Memory B cell (primary cell): ENCODE measurements at regions not wholly inside any gene's neighbourhood (a gene's known extent, or its start where the extent isn't known, plus 50 kb on each side); places are given as distances from the start of the nearest gene placed in this dataset.
A peak's percentile ranks its signal among the peaks of the same experiment; 100 is the strongest.

Source experiments
- ATAC-seq: fragments of 150-1000 bp; cut with Tn5 transposase; 2 replicates; pipeline ENCODE4 v1.10.0; 2021; ENCODE audit warnings: low read depth, mild to moderate bottlenecking, moderate library complexity
- DNase-seq, 2 donors: peaks; one replicate each; pipeline ENCODE4 v3.0.0; 2022; ENCODE audit warnings: low spot score in 2 of 2
- H3K27ac Mint-ChIP-seq: one replicate; pipeline ENCODE4 v1.8.0; 2022; ENCODE audit warnings: mild to moderate bottlenecking, moderate library complexity, mixed read lengths
- H3K27me3 Mint-ChIP-seq: one replicate; pipeline ENCODE4 v1.8.0; 2022; ENCODE audit warnings: mixed read lengths
- H3K36me3 Mint-ChIP-seq: one replicate; pipeline ENCODE4 v1.8.0; 2022; ENCODE audit warnings: mild to moderate bottlenecking, mixed read lengths
- H3K4me1 Mint-ChIP-seq: one replicate; pipeline ENCODE4 v1.8.0; 2022; ENCODE audit warnings: mixed read lengths
- H3K4me3 Mint-ChIP-seq: one replicate; pipeline ENCODE4 v1.8.0; 2022; ENCODE audit warnings: mild to moderate bottlenecking, moderate library complexity, mixed read lengths
- H3K9me3 Mint-ChIP-seq: one replicate; pipeline ENCODE4 v1.8.0; 2022; ENCODE audit warnings: mixed read lengths

GRCh38 chr18:1571206-1571605 lies 666.5 kb downstream of the ADCYAP1 start:
- Mint-ChIP-seq H3K27ac (no peak overlapping the region), H3K27me3 (no peaks in the 10 kb centered on the region), H3K4me1 (no peaks in the 10 kb centered on the region), H3K9me3 (no peaks in the 10 kb centered on the region), H3K4me3 (no peak overlapping the region), H3K36me3 (no peaks in the 10 kb centered on the region)
- DNase-seq (no peak), ATAC-seq (no peak)

DNA sequence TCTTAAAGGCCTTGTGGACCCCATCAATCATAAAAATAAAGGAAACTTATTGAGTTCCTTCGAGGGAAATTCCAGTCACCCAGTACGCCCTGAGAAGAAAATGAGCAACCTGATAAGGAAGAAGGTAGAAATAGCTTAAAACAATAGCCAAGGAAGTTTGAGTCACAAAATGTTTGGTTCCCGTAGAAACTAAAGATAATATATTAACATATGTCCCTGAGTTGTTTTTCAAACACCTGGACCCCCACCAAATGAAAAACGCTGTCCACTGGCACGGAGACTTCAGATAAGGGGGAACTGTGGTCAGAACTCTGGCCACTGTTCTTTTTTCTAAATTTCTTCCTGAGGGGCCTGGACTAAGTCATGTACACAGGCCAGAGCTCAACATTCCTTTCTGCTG lies 669.1 kb downstream of the ADCYAP1 start:
- Mint-ChIP-seq H3K4me1 (peaks cover 4% of the 10 kb centered on the region), H3K4me3 (no peak overlapping the region)

GRCh38 chr18:1575084-1575483 lies 670.4 kb downstream of the ADCYAP1 start:
- ATAC-seq (no peak), DNase-seq (no peak)
- Mint-ChIP-seq H3K4me3 (no peak overlapping the region), H3K9me3 (no peaks in the 10 kb centered on the region), H3K36me3 (no peaks in the 10 kb centered on the region), H3K27me3 (no peaks in the 10 kb centered on the region), H3K27ac (no peak overlapping the region), H3K4me1 (peaks cover 12% of the 10 kb centered on the region)

More for the DNA sequence above, 669.1 kb downstream of the ADCYAP1 start:
- DNase-seq = no peak
- Mint-ChIP-seq H3K9me3 (no peaks in the 10 kb centered on the region), H3K36me3 (no peaks in the 10 kb centered on the region), H3K27ac (no peak overlapping the region), H3K27me3 (no peaks in the 10 kb centered on the region)
- no peak for ATAC-seq

GRCh38 chr18:1578505-1578904 lies 673.8 kb downstream of the ADCYAP1 start:
- ATAC-seq (peak; percentile 82), DNase-seq (no peak)
- H3K36me3 Mint-ChIP-seq = no peaks in the 10 kb centered on the region
- no peak overlapping the region for H3K4me3 Mint-ChIP-seq
- H3K4me1 Mint-ChIP-seq = peaks cover 12% of the 10 kb centered on the region
- no peaks in the 10 kb centered on the region for H3K9me3 Mint-ChIP-seq
- peaks cover 4% of the 10 kb centered on the region for H3K27me3 Mint-ChIP-seq
- H3K27ac Mint-ChIP-seq = no peak overlapping the region

DNA sequence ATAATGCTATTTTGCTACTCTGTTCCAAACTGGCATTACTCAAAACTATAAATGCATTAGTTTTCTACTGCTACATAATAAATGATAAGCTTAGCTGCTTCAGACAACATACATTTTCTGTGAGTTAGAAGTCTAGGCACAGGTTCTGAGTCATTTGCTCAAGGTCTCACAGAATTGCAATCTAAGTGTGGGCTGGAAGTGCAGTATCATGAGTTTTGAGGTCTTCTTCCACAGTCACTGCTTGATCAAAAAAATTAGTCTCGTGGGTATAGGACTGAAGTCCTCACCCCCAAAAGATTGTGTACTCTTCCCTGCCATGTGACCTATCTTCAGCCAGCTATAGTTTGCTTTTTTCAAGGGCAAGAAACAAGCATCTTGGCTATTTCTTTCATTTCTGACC lies 676.9 kb downstream of the ADCYAP1 start:
- Mint-ChIP-seq H3K36me3 (no peaks in the 10 kb centered on the region), H3K4me3 (no peak overlapping the region), H3K27me3 (peaks cover 6% of the 10 kb centered on the region), H3K4me1 (peaks cover 15% of the 10 kb centered on the region), H3K27ac (no peak overlapping the region), H3K9me3 (no peaks in the 10 kb centered on the region)
- ATAC-seq (no peak), DNase-seq (no peak)

- Mint-ChIP-seq H3K9me3 (no peaks in the 10 kb centered on the region), H3K4me1 (peaks cover 3% of the 10 kb centered on the region), H3K27me3 (peaks cover 6% of the 10 kb centered on the region), H3K4me3 (no peak overlapping the region), H3K36me3 (no peaks in the 10 kb centered on the region), H3K27ac (no peak overlapping the region)
- no peak for DNase-seq
- ATAC-seq = peak; percentile 63
Measured at GRCh38 chr18:1585881-1586488, 681.3 kb downstream of the ADCYAP1 start.

DNA sequence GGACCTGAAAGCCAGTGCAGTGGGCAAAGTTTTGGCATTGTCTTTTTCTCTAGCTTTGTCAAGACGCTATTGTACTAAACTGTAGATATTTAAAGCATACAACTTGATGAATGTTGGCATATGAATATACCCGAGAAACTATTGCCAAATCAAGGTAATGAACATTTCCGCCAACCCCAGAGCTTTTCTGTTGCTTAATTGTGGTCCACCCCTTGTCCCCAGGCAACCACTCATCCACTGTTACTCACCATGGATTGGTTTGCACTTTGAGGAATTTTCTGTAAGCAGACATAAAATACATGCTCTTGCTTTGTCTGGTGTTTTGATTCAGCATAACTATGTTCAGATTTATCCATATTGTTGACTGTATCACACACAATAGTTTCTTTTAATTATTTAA lies 688.4 kb downstream of the ADCYAP1 start:
- ATAC-seq (no peak), DNase-seq (no peak)
- H3K27ac Mint-ChIP-seq = no peak overlapping the region
- no peaks in the 10 kb centered on the region for H3K36me3 Mint-ChIP-seq
- H3K27me3 Mint-ChIP-seq = peaks cover 2% of the 10 kb centered on the region
- no peaks in the 10 kb centered on the region for H3K9me3 Mint-ChIP-seq
- H3K4me1 Mint-ChIP-seq = no peaks in the 10 kb centered on the region
- H3K4me3 Mint-ChIP-seq = no peak overlapping the region

- Mint-ChIP-seq H3K4me1 (no peaks in the 10 kb centered on the region), H3K4me3 (no peak overlapping the region), H3K9me3 (no peaks in the 10 kb centered on the region), H3K27me3 (peaks cover 2% of the 10 kb centered on the region), H3K36me3 (no peaks in the 10 kb centered on the region), H3K27ac (no peak overlapping the region)
- ATAC-seq (no peak), DNase-seq (no peak)
Measured at GRCh38 chr18:1595195-1595594, 690.5 kb downstream of the ADCYAP1 start.

GRCh38 chr18:1599196-1599595 lies 694.5 kb downstream of the ADCYAP1 start:
- no peak for ATAC-seq
- Mint-ChIP-seq H3K4me1 (no peaks in the 10 kb centered on the region), H3K27ac (no peak overlapping the region), H3K4me3 (no peak overlapping the region), H3K27me3 (no peaks in the 10 kb centered on the region), H3K9me3 (no peaks in the 10 kb centered on the region), H3K36me3 (no peaks in the 10 kb centered on the region)
- no peak for DNase-seq

DNA sequence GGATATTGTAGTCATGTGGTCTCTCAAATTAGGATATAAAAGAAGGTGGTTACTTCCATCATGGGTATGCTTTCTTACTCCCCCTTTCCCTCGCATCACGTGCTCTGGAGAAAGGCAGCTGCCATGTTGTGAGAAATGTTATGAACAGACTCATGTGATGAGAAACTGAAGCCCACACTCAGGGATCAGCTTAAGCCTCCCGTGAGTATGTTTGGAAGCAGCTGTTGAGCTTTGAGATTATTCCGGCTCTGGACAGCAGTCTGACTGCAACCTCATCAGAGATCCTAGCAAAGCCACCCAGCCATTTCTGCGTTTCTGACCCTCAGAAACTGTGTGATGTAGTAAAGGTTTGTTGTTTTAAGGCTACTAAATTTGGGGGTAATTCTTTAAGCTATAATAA lies 700.1 kb downstream of the ADCYAP1 start:
- no peak overlapping the region for H3K4me3 Mint-ChIP-seq
- DNase-seq (no peak), ATAC-seq (no peak)
- no peaks in the 10 kb centered on the region for H3K36me3 Mint-ChIP-seq
- H3K27ac Mint-ChIP-seq = no peak overlapping the region
- no peaks in the 10 kb centered on the region for H3K27me3 Mint-ChIP-seq
- H3K9me3 Mint-ChIP-seq = no peaks in the 10 kb centered on the region
- no peaks in the 10 kb centered on the region for H3K4me1 Mint-ChIP-seq

DNA sequence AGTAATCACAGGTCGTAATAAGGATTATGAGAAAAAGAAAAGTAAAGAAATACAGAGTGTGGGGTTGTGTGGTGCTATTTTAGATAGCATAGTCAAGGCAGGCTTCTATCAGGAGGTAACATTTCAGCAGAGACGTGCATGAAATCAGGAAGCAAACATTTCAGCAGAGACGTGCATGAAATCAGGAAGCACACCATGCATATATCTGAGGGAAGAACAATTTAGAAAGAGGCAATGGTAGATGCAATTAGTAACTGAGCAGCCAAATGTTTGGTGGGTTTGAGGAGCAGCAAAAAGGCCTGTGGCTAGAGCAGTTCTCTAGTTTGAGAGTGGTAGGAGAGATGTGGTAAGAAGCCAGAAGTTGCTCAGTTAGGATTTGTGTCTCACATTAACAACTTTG lies 713.7 kb downstream of the ADCYAP1 start:
- H3K4me1 Mint-ChIP-seq = no peaks in the 10 kb centered on the region
- ATAC-seq = no peak

GRCh38 chr18:1619507-1619906 lies 714.8 kb downstream of the ADCYAP1 start:
- ATAC-seq (no peak), DNase-seq (no peak)
- Mint-ChIP-seq H3K4me1 (no peaks in the 10 kb centered on the region), H3K9me3 (peaks cover 1% of the 10 kb centered on the region), H3K4me3 (no peak overlapping the region), H3K27ac (no peak overlapping the region), H3K36me3 (no peaks in the 10 kb centered on the region), H3K27me3 (peaks cover 1% of the 10 kb centered on the region)

More for the DNA sequence above, 713.7 kb downstream of the ADCYAP1 start:
- Mint-ChIP-seq H3K4me3 (no peak overlapping the region), H3K9me3 (peaks cover 1% of the 10 kb centered on the region), H3K27ac (no peak overlapping the region), H3K27me3 (peaks cover 1% of the 10 kb centered on the region), H3K36me3 (no peaks in the 10 kb centered on the region)
- DNase-seq = no peak

GRCh38 chr18:1624612-1625011 lies 719.9 kb downstream of the ADCYAP1 start:
- no peak for DNase-seq
- Mint-ChIP-seq H3K4me3 (no peak overlapping the region), H3K4me1 (no peaks in the 10 kb centered on the region), H3K27ac (no peak overlapping the region), H3K27me3 (no peaks in the 10 kb centered on the region), H3K36me3 (no peaks in the 10 kb centered on the region), H3K9me3 (peaks cover 1% of the 10 kb centered on the region)
- ATAC-seq = no peak

DNA sequence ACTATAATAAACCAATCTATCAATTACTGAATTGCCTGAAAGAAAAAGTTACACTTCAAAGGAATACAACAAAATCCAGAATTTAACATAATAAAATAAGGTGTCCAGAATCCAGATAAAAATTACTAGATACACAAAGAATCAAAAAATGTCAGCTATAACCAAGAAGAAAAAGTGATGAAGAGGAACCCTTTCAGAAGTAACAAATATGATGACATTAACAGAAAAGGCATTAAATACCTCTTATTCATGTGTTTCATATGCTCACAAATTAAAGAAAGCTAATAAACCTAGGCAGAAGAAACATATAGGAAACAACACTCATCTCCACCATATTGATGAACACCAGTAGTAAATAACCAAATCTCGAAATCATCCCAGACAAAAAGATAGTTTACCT lies 722.8 kb downstream of the ADCYAP1 start:
- Mint-ChIP-seq H3K36me3 (no peaks in the 10 kb centered on the region), H3K27ac (no peak overlapping the region), H3K4me3 (no peak overlapping the region), H3K4me1 (no peaks in the 10 kb centered on the region), H3K27me3 (no peaks in the 10 kb centered on the region), H3K9me3 (peaks cover 1% of the 10 kb centered on the region)
- no peak for DNase-seq
- ATAC-seq = no peak

DNA sequence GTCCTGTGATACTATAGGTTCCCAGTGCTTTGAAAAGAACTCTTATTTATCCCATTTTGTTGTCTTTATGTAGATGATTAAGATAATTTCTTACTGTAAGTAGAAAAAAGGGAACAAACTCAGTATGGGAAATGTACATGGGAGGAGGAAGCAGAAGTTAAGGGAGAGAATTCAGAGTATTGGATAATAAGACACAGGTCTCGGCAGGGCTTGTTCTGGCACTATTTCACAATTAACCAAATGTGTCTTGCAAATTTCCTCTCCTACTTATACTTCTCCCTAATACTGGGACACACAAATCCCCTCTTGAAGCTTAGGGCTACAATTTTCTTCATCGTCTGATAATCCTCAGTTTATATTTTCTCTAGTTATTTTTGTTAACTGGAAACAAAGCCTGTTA lies 744.0 kb downstream of the ADCYAP1 start:
- ATAC-seq (no peak), DNase-seq (no peak)
- no peak overlapping the region for H3K4me3 Mint-ChIP-seq
- no peak overlapping the region for H3K27ac Mint-ChIP-seq
- no peaks in the 10 kb centered on the region for H3K9me3 Mint-ChIP-seq
- H3K4me1 Mint-ChIP-seq = no peaks in the 10 kb centered on the region
- no peaks in the 10 kb centered on the region for H3K36me3 Mint-ChIP-seq
- peaks cover 1% of the 10 kb centered on the region for H3K27me3 Mint-ChIP-seq
